ENCODE measurements at regions not wholly inside any gene's neighbourhood (a gene's known extent, or its start where the extent isn't known, plus 50 kb on each side); places are given as distances from the start of the nearest gene placed in this dataset.

DNA sequence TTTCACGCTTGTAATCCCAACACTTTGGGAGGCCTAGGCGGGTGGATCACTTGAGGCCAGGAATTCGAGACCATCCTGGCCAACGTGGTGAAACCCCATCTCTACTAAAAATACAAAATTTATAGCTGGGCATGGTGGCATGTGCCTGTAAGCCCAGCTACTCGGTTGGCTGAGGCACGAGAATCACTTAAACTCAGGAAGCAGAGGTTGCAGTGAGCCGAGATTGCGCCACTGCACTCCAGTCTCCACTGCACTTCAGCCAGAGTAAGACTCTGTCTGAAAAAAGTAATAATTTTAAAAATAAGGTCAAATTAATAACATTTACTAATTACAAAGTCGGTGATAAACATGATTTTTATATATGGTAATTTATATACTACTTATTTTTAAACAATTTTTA is 155.9 kb downstream of the AXIN2 start:
- no peak for DNase-seq (ENCODE audit: low read depth in 2 of 2)

DNA sequence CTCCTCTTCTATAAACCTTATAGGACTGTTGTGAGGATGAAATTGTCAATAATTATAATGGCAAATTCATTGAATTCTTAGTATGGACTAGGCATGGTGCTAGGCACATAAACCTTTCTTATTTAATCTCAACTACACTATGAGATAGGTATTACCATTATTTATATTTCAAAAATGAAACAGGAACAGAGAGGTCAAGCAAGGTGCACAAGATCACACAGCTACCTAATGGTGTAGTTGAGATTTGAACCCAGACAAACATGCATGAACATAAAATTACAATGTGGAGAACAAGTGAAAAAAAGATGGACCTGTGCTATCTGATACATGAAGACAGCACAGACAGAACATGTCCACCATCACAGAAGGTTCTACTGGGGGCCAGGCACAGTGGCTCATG is 156.7 kb downstream of the AXIN2 start:
- no peak for DNase-seq (ENCODE audit: low read depth in 2 of 2)

DNA sequence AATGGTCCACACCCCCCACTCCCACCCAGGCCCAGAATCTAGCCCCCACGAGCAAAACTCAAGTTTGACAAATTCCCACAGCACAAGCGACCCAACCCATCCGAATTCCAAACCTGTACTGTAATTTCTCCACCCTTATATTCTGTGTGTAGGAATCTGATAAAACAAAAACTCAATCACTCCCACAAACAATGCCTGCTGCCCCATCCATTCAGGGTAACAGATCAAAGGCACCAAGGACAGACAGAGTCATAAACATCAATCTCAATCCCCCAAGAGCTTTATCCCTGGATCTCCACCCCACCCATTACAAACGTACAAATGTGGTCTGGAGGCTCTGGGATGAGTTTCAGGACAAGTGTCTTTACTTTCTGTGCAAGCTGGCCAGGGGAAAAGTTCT is 157.8 kb downstream of the AXIN2 start:
- DNase-seq (ENCODE audit: low read depth in 2 of 2) = no peak

DNA sequence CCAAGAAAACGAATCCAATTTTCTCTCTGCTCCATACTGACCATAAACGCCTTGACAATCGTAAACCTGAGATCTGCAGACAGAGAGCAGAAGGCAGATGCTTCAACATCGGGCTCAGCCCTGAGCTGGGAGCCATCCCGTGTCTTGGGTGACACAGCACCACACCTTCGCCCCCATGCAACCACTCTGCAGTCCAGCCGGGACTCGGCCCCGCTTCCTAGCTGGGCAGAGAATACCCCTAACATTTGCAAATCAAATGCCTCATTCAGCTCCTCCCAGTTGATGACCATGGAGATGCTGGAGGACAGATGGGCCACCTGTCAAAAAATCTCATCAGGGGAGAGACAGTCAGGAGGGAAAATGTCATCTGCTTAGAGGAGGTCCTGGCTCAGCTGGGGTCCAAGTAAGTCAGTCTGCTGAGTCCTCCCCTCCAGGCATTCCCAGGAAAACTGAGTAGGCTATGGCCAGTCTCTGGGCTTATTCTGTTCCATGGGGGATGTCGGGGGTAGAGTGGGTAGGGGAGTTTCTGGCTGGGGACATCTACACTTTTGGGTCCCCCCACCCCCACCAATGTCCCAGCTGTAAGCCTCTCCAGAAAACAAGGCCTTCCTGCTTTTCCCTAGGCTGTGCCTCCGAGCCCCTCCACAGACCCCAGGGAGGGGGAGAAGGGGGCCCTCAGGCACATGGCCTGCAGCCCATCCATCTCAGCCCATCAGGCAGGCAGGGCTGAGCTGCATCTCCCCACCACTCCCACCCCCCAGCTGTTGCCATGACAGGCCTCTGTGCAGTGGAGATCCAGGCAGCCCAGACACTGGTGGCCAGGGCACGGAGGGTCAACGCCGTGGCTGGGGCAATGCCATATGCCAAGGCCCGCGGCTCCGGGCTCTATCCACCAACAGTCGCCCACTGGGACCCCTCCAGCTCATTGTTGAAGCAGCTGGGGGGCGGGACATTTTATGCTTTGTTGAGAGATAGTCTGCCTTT is 158.6 kb downstream of the AXIN2 start:
- DNase-seq (ENCODE audit: low read depth in 2 of 2) = no peak

DNA sequence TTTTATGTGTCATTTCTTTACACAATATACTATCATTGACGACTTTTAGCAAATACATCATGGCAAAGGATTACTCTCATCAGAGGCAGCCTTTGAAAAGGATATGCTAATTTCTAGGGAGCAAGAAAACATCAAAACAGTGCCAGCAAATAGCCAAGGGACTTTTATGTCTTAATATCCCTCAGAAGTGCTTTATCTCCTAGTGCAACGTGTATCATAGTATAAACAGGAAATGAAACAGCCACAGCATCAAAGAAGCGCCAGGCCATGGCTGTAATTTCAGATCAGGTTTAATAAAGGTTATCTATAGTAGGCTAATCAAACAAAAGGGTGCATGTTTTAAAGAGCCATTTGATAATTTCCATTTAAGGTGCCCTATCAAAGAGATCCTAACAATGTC is 159.9 kb downstream of the AXIN2 start:
- no peak for DNase-seq (ENCODE audit: low read depth in 2 of 2)

DNA sequence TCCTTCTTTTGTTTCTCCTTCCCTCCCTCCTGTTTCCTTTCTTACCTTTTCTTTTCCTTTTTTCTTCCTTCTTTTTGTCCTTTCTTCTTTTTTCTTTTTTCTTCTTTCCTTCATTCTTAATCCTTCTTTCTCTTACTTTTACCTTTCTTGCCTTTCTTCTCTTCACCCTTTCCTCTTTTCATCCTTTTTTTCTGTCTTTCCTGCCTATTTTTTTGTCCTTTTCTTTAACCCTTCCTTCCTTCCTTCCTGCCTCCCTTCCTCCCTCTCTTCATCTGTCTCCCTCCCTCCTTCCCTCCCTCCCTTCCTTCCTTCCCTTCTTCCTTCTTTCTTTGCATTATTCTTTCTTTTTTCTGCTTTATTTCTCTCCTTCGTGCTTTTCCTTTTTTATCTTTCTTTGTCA is 160.7 kb downstream of the AXIN2 start:
- no peak for DNase-seq (ENCODE audit: low read depth in 2 of 2)

DNA sequence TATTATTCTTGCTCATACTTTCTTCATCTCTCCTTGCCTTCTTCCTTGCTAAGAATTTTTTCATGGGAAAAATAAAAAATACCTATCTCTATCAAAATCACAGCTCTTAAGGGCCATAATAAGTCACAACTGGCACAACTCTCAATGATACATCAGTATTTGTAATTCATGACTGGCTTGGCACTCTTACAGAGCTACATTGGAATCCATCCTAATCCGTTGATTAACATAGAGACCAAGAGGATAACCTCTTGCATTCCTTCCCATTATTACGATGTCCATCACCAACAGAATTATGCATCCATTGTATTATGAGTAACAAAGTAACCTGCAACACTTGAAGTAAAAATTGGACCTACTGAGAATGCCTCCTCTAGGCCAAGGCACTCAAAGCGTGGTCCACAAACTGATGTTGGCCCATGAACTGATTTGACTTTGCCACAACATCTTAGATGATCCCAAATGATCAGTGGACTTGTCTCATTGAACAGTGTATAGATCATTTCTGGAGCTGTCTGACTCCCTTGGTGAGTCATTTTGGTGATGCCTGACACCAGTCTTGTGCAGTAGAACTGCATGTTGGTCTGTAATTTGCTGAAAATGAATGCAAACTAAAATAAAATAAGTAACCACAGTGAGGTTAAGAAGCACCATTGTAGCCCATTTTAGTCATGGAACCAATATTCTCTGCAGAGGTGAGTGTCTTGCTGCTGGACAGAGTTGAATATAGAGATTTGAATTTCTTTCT is 163.2 kb downstream of the AXIN2 start:
- no peak for DNase-seq (ENCODE audit: low read depth in 2 of 2)

DNA sequence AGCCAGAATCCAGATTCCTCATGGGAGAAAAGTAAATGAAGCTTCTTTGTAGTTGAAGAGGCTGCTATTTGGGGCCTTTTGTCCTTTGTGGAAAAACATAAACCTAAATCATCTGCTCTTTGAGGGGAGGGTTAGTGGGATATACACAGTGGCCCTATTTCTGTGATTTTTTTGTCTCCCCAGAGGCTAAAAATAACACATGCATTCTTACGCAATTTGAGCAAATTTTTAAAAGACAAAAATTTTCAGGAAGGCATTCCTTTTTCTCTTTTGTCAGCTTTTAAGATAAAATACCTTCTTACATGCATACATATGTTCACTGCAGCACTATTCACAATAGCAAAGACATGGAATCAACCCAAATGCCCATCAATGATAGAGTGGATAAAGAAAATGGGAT is 165.5 kb downstream of the AXIN2 start:
- no peak for DNase-seq (ENCODE audit: low read depth in 2 of 2)

DNA sequence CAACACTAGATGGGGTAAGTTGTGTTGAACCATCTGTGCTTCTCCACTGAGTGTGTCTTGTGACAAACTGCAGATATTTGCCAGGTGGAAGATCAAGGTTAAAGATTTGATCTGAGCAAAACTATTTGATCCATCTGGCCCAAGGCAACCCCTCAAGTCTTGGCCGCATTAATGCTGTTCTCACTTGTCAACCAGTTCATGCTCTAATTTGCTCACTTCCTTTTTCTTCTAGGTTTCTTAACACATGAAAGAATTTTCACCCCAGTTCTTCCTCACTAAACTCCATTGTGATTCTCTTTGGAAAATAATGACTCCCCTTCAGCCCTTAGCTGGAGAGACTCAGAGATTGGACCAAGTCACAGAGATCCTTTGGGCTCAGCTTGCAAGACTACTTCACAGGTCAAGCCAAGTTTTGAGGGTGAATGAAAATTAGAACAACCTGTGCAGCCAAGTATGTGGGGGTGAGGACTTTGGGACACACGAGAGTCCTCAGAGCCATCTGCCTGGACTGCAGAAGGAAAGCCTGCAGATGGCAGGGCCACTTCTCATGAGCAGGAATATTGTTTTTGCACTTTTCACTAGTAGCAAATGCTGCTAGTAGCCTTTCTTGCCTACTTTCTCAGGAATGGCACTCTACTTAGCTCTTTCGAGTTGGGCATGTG is 166.5 kb downstream of the AXIN2 start:
- no peak for DNase-seq (ENCODE audit: low read depth in 2 of 2)

DNA sequence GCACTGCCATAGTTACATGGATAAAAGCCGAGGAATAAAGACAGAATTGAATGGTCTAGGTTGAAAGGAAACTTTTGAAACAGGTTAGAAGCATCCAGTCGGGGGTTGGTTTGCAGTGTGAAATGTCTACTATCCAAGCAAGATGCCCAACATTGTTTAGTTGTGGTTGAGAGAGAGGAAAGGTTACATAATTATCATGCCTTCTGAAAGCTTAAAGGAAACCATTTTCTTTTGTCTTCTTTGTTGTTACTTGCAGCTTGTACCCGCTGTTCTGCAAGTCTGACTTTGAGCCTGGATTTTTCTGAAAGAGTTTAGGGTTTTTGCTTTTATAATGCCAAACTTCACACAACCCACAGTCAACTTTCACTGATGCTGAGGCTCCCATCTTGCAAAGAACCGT is 167.9 kb downstream of the AXIN2 start:
- no peak for DNase-seq (ENCODE audit: low read depth in 2 of 2)

DNA sequence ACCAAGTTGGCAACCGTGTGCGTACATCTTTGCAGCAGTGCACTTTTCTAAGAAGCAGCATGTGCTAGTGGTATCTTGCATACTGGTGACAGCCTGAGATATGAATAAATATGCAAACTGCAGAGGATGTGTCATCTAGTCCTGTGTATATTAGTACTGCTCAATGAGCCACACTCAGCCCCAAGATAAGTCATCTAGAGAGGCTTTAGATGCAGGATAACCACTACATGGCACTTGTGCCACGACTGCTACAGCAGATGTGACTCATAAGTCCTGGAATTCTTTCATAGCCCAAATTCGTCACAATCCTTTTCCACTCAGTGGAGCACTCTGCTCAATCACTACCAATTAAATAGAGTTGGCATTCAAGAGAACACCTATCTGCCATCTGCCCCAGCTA is 171.5 kb downstream of the AXIN2 start:
- no peak for DNase-seq (ENCODE audit: low read depth in 2 of 2)

DNA sequence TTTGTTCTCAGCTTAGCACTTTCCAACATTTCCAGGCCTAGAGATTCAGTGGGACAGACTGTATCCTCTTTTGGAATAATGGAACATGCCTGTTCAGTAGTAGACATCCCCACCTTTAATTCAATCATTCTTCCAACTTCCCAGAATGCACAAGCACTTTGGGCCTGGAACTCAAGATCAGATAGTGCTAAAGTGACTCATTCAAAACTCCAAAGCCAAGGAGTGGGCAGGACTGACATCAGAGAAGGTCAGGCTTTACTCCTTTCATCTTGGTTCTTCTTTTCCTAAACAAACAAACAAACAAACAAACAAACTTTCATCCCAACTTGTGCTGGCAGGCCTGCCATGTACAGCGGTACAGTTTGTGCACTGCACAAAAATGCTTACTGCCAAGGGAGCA is 172.0 kb downstream of the AXIN2 start:
- DNase-seq (ENCODE audit: low read depth in 2 of 2) = no peak

DNA sequence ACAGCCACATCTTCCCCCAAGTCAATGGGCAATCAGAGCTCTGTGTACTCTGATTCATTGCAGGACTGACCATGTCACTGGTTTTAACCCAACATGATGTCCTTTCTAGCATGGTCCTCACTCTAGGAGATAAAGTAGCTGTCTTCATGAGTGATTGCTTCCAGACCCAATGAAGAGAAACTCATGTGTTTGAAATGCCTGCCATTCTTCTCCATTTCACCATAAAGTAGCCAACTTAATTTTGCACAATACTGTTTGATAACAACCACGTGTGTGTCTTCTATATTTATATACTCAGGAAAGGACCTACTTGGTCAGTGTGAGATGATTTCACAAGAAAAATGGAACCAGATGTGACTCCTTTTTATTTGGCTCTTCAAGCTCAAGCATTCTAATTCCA is 172.5 kb downstream of the AXIN2 start:
- DNase-seq (ENCODE audit: low read depth in 2 of 2) = no peak

DNA sequence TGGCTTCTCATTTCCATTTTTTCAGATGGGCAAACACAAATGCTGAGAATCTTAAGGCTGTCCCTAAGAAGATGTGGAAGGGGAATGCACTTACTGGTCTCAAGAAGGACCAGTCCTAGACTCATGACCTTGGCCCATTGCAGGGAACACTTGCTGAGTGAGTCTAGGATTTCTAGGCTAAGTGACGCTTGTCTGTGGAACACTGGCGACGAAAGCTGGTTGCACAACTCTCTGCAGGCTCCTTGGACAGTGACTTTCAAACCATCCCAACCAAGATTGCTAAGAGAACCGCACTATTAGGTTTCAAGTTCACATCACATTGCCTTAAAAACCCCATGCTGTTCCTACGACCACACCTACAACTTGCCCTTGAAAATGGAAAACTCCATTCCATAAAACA is 174.1 kb downstream of the AXIN2 start:
- DNase-seq (ENCODE audit: low read depth in 2 of 2) = no peak

DNA sequence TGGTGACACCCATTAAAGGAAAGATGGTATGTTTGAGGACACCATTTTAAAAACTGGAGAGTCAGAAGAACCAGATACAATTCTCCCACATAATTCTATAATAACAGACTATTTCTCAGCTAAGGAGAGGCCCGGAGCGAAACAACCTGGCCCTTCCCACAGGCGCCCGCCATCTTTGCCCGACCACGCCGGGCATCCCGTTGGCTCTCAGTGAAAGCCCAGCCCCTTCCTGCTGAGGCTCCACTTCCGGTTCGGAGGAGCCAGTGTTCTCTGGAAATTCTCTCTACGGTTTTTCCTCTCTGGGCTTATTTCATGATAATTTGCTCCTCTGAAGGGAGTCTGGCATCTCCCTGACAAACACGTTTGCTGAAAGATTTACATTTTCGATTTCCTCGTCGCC is 175.7 kb downstream of the AXIN2 start:
- DNase-seq (ENCODE audit: low read depth in 2 of 2) = no peak

DNA sequence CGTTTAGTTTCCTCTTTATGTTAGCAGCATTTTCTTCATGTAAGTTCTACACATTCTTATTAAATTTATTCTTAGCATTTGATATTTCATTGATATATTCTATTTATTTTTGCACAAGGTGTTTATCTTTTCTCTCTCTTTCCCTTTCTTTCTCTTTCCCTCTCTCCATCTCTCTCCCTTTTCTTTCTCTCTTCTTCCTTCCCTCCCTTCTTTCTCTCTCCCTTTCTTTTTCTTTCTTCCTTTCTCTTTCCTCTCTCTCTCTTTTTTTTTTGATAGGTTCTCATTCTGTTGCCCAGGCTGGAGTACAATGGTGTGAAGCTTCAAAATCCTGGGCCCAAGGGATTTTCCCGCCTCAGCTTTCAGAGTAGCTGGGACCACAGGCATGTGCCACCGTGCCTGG is 176.4 kb downstream of the AXIN2 start:
- DNase-seq (ENCODE audit: low read depth in 2 of 2) = no peak

DNA sequence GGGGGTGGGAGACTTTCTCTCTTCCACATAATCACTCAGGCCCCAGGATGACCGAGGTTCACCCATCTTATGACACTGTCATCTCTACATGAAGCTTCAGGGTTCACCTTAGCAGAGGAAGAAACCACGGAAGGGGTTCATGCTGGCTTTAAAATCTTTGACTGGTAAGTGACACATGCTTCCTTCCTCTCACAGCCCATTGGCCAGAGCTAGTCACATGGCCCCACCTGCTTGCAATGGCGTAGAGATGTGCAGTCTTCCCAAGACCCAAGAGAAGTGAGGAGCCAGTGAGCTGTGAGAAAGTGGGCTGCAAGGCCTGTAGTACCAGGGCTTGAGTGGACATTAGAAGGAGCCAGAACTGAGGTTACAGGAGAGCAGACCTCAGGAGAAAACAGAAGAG is 180.3 kb downstream of the AXIN2 start:
- no peak for DNase-seq (ENCODE audit: low read depth in 2 of 2)

DNA sequence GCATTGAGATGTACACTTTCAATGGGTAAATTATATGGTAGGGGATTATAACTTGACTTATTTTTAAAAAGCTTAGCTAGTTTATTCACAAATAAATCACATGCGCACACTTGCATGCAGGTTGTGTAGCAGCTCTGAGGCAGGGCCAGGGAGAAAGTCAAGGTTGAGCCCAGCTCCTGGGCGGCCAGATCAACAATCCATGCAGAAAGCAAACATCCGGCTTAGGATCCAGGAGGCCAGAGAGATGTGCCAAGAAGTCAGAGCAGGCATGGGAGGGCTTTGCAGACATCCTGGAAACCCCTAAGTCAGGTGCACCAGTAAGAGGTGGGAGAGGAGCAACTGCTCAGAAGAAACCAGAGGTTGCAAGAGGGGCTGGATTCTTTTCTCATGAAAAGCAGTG is 186.5 kb downstream of the AXIN2 start:
- DNase-seq (ENCODE audit: low read depth in 2 of 2) = no peak

DNA sequence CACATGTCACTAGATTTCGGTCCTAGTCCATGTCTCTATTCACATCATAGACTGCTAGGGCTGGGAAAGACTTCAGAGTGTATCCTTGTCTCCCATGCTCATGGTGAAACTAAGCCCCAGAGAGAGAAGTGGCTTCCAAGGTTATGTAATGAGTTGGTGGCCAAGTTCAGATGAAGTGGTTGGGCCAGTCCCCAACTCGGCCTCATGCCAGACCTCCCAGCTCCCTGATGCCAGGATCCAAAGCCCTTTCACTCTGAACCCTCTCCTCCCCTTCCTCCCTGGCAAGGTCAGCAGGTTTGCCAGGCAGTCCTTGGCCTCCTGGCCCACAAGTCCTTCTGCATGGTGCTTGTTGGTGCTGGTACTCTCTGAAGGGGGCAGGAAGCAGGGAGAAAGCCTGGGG is 189.7 kb downstream of the AXIN2 start:
- no peak for DNase-seq (ENCODE audit: low read depth in 2 of 2)

DNA sequence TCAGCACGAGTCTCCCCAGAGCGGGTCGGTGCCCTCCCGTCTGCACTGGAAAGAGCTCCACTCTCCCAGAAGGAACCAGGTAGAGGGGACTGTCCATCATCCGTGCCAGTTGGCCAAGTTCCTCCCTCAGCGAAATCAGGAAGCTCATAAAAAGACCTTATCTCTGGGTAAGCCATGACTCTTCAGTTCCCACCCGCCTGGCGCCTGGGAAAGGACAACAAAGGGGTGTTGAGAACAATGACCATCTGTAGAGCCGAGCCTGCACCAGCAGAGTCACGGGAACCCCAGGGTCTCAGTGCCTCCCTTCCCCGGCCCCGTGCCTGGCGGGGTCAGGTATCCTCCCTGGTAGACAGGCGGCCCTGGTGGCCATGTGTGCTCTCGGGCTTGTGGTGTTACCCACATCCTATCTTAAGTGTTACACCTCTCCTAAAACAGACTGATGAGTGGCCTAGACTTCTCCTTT is 190.7 kb downstream of the AXIN2 start:
- DNase-seq (ENCODE audit: low read depth in 2 of 2) = no peak

DNA sequence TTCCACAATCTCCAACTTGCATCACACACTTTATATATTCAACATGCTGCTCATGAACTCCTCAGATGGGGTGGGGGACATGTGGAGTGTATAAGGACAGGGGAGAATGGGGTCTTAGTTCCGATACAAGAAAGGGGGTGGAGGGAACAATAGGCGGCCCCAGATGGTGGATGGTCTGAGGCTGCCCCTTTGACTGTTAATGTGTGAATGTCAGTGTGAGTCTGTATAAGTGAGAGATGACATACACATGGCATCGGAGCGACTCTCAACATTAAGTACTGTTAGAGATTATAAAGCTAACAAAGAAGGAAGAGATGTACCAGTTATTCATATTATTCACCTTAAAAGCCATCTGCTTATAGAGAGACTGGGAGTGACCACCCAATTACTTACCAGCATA is 193.1 kb downstream of the AXIN2 start:
- no peak for DNase-seq (ENCODE audit: low read depth in 2 of 2)

DNA sequence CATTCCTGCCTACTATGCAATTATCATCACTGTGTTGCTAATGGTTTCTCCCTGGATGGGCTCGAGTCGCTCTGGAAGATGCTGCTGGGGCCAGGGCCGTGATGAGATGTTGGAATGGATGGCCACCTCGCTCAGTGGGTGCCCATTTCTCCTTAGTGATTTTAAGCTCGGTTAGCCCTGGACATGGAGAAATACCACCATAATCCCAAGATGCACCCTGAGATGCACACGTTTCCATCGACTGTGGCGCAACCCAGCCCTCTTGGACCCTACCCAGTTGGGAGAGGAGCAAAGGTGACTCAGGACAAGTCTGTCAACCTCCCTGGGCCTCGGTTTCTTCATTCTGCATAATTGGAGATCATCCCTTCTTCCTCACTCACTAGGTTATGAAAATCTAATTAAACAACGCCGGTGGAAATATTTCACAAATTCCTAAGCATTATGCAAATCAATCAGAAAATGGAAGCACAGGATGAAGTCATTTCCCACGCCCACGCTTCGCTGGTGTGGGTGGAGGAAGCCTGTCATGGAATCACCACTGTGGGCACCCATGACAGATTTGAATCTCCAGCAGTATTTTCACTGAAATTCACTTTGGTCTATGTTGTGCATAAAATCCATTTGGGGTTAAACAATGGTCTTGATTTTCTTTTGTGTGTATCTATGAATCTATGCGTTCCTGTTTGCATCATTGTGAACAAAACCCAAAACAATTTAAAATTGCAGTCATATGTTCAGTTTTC is 195.2 kb downstream of the AXIN2 start:
- no peak for DNase-seq (ENCODE audit: low read depth in 2 of 2)

Data from stimulated activated CD8-positive, alpha-beta memory T cell treated with anti-CD3 and anti-CD28 coated beads, Interleukin-2, amount 100 ng/mL, for 1 hour (primary cell).